AG10803 (cell line): ENCODE measurements at regions not wholly inside any gene's neighbourhood (a gene's known extent, or its start where the extent isn't known, plus 50 kb on each side); places are given as distances from the start of the nearest gene placed in this dataset.
A peak's percentile ranks its signal among the peaks of the same experiment; 100 is the strongest.

Experiments
- DNase-seq: peaks from one replicate; pipeline ENCODE4 v3.0.0; 2010; ENCODE audit warnings: low read depth
- H3K4me3 ChIP-seq: 2 replicates; pipeline ENCODE4 v1.5.1; 2011; ENCODE audit warnings: mild to moderate bottlenecking, low read length, control low read depth
- CTCF ChIP-seq: conservative IDR thresholded peaks from 2 replicates; pipeline ENCODE4 v1.5.1; 2011; ENCODE audit warnings: mild to moderate bottlenecking, low read length, control low read depth, inconsistent platforms

- H3K4me3 ChIP-seq, result no peak overlapping the region
- no peak for DNase-seq
- TF ChIP-seq CTCF, result no peak
These were observed 259.0 kb downstream of the ADRA2A start for GRCh38 chr10:111335826-111336225.

- no peak for TF ChIP-seq CTCF
- DNase-seq, result no peak
These were observed 261.2 kb downstream of the ADRA2A start for GRCh38 chr10:111338035-111338434.

GRCh38 chr10:111338805-111339204 lies 262.0 kb downstream of the ADRA2A start:
- DNase-seq, result no peak
- H3K4me3 ChIP-seq, result no peak overlapping the region
- no peak for TF ChIP-seq CTCF

More at GRCh38 chr10:111338035-111338434, 261.2 kb downstream of the ADRA2A start:
- H3K4me3 ChIP-seq, result no peak overlapping the region

- DNase-seq, result peak; percentile 8
- TF ChIP-seq CTCF, result peak; percentile 41
These were observed 268.0 kb downstream of the ADRA2A start for GRCh38 chr10:111344804-111345203.

GRCh38 chr10:111347386-111348013 lies 270.7 kb downstream of the ADRA2A start:
- DNase-seq, result no peak
- TF ChIP-seq CTCF, result no peak
- H3K4me3 ChIP-seq, result no peak overlapping the region

More at GRCh38 chr10:111344804-111345203, 268.0 kb downstream of the ADRA2A start:
- no peak overlapping the region for H3K4me3 ChIP-seq

GRCh38 chr10:111348076-111348475 lies 271.2 kb downstream of the ADRA2A start:
- TF ChIP-seq CTCF, result no peak
- no peak for DNase-seq
- no peak overlapping the region for H3K4me3 ChIP-seq

- no peak for TF ChIP-seq CTCF
- no peak overlapping the region for H3K4me3 ChIP-seq
- no peak for DNase-seq
These were observed 278.0 kb downstream of the ADRA2A start for GRCh38 chr10:111354859-111355258.
